OCI-LY1 (cell line): ENCODE measurements at regions not wholly inside any gene's neighbourhood (a gene's known extent, or its start where the extent isn't known, plus 50 kb on each side); places are given as distances from the start of the nearest gene placed in this dataset.

Source experiments
- EZH2 ChIP-seq: fragments of 200-600 bp; sonication (generic), shearing (Covaris generic); IDR thresholded peaks from 2 replicates; pipeline ENCODE4 v1.8.0; 2017; ENCODE audit warnings: borderline replicate concordance, mixed run types, mild to moderate bottlenecking, antibody characterized with exemption, low read length, moderate library complexity, mixed read lengths
- TF ChIP-seq, protein P1 (sequence below): fragments of 200-600 bp; sonication (generic), shearing (Covaris generic); IDR thresholded peaks from 2 replicates; pipeline ENCODE4 v1.5.1; 2017; ENCODE audit warnings: mild to moderate bottlenecking, antibody characterized with exemption, low read length, moderate library complexity, mixed read lengths

DNA sequence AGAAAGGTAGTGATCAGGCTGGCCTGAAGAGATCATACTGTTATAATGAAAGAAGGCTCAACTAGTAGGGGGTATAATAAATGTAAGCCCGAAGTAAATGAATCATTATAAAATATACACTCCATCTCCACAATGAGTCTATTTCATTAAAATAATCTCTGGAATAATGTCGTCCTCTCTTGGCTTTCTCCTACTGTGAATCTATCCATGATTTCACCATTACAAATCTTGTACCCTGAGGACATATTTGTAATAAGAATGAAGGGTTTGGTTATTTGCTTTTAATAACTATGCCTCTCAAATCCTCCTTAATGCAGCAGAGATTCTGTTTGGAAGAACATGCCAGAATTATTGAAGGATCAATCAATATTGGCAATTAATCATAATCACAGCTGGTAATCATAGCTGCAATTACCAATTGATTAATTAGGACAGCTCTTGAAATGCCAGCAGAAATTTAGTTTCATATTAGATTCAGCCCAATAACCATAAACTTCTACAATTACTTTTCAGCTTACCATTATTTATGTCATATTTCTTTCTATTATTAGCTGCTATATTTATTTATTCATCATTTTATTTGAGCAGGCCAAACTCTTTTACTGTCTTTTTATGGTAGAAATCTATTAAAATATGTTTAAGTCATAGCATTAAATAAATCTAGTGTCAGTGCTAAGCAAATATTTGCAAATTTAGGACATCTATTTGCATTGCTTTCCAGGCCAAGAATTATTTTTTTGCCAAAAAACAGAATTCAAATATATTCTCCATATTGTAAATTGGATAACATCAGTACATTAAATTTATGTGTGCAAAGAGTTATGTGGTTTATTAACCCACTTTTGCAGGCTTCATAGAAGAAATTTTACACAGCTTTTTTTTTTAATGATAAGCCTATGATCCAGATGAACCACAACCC lies 588.4 kb upstream of the LRRC4C start:
- TF ChIP-seq, protein P1, sequence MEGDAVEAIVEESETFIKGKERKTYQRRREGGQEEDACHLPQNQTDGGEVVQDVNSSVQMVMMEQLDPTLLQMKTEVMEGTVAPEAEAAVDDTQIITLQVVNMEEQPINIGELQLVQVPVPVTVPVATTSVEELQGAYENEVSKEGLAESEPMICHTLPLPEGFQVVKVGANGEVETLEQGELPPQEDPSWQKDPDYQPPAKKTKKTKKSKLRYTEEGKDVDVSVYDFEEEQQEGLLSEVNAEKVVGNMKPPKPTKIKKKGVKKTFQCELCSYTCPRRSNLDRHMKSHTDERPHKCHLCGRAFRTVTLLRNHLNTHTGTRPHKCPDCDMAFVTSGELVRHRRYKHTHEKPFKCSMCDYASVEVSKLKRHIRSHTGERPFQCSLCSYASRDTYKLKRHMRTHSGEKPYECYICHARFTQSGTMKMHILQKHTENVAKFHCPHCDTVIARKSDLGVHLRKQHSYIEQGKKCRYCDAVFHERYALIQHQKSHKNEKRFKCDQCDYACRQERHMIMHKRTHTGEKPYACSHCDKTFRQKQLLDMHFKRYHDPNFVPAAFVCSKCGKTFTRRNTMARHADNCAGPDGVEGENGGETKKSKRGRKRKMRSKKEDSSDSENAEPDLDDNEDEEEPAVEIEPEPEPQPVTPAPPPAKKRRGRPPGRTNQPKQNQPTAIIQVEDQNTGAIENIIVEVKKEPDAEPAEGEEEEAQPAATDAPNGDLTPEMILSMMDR: no peak
- TF ChIP-seq EZH2: no peak
